SK-N-SH (cell line): ENCODE measurements at regions not wholly inside any gene's neighbourhood (a gene's known extent, or its start where the extent isn't known, plus 50 kb on each side); places are given as distances from the start of the nearest gene placed in this dataset.

Experiments
- CTCF ChIA-PET: fragments of 300-600, 350-600 bp; formaldehyde crosslinking; extraction: SDS; loops from one replicate; lab custom pipeline; 2021; lab: Yijun Ruan, JAX
- POLR2A ChIA-PET: fragments of 350-600 bp; sonication (Branson Sonifier 250); formaldehyde crosslinking; extraction: SDS; loops from one replicate; lab custom pipeline; 2020; ENCODE audit warnings: antibody characterized with exemption, inconsistent platforms; lab: Yijun Ruan, JAX
- DNase-seq: peaks from one replicate; pipeline ENCODE4 v3.0.0; 2012
- H2AFZ ChIP-seq: fragments of 200-600 bp; sonication (generic); 2 replicates; pipeline ENCODE4 v1.8.1; 2016; ENCODE audit warnings: antibody characterized with exemption, mild to moderate bottlenecking, low read depth
- H3F3A ChIP-seq: fragments of 200-600 bp; sonication (generic); replicated peaks from 2 replicates; pipeline ENCODE3; 2016; ENCODE audit warnings: antibody characterized with exemption, mild to moderate bottlenecking; ENCODE audit not compliant: insufficient read depth
- H3K27ac ChIP-seq, 2 experiments: fragments of 200-500 bp in 1 of 2; fragments of 200-600 bp in 1 of 2; sonication (Bioruptor generic) in 1 of 2; sonication (generic), shearing (Covaris generic) in 1 of 2; 2 replicates each; pipeline versions ENCODE4 v1.5.1 to v1.6.1; 2014 to 2016; ENCODE audit warnings: low read depth in 2 of 2, inconsistent platforms in 1 of 2, low read length in 1 of 2, mild to moderate bottlenecking in 1 of 2, mixed read lengths in 1 of 2
- H3K27me3 ChIP-seq: fragments of 200-600 bp; sonication (generic), shearing (Covaris generic); 2 replicates; pipeline ENCODE4 v1.6.1; 2016; ENCODE audit warnings: mixed run types; ENCODE audit not compliant: insufficient read depth
- H3K36me3 ChIP-seq, 2 experiments: fragments of 200-500 bp in 1 of 2; fragments of 200-600 bp in 1 of 2; sonication (Bioruptor generic) in 1 of 2; sonication (generic) in 1 of 2; replicated peaks in 1 of 2; 2 replicates each; pipeline versions ENCODE3 to v1.5.1; 2014 to 2016; ENCODE audit warnings: low read length in 1 of 2, mild to moderate bottlenecking in 1 of 2; ENCODE audit not compliant: insufficient read depth in 2 of 2, control insufficient read depth in 1 of 2
- H3K4me1 ChIP-seq, 2 experiments: fragments of 200-500 bp in 1 of 2; fragments of 200-600 bp in 1 of 2; sonication (Bioruptor generic) in 1 of 2; sonication (generic), shearing (Covaris generic) in 1 of 2; 2 replicates each; pipeline versions ENCODE4 v1.5.1 to v1.6.1; 2014 to 2016; ENCODE audit warnings: low read depth in 1 of 2, low read length in 1 of 2, mixed run types in 1 of 2; ENCODE audit not compliant: insufficient read depth in 2 of 2, control insufficient read depth in 1 of 2
- H3K4me2 ChIP-seq: fragments of 200-600 bp; sonication (generic), shearing (Covaris generic); 2 replicates; pipeline ENCODE4 v1.6.1; 2017; ENCODE audit warnings: mixed run types
- H3K4me3 ChIP-seq, 2 experiments: fragments of 200-500 bp in 1 of 2; fragments of 200-600 bp in 1 of 2; sonication (Bioruptor generic) in 1 of 2; sonication (generic), shearing (Covaris generic) in 1 of 2; 2 replicates each; pipeline versions ENCODE4 v1.5.1 to v1.8.1; 2014 to 2016; ENCODE audit warnings: low read depth in 2 of 2, inconsistent platforms in 1 of 2, low read length in 1 of 2, mild to moderate bottlenecking in 1 of 2, mixed read lengths in 1 of 2, moderate library complexity in 1 of 2
- H3K79me2 ChIP-seq: fragments of 200-600 bp; sonication (generic); 2 replicates; pipeline ENCODE4 v1.8.1; 2017; ENCODE audit warnings: mild to moderate bottlenecking; ENCODE audit not compliant: insufficient read depth
- H3K9ac ChIP-seq: fragments of 200-600 bp; sonication (generic); 2 replicates; pipeline ENCODE4 v1.6.1; 2017; ENCODE audit warnings: mixed run types
- H3K9me2 ChIP-seq: fragments of 200-600 bp; sonication (generic); 2 replicates; pipeline ENCODE4 v1.6.1; 2017; ENCODE audit warnings: mixed run types
- H3K9me3 ChIP-seq: fragments of 200-600 bp; sonication (generic); 2 replicates; pipeline ENCODE4 v1.6.1; 2017; ENCODE audit warnings: mixed run types, mild to moderate bottlenecking, moderate library complexity
- H4K20me1 ChIP-seq: fragments of 200-600 bp; sonication (generic); 2 replicates; pipeline ENCODE4 v1.6.1; 2017; ENCODE audit warnings: mild to moderate bottlenecking, mixed run types; ENCODE audit not compliant: insufficient read depth
- FOSL2 ChIP-seq: IDR thresholded peaks from 2 replicates; pipeline ENCODE4 v1.4.0; 2012; ENCODE audit warnings: low read depth, mild to moderate bottlenecking, moderate library complexity, borderline replicate concordance
- FOXJ3 ChIP-seq: sonication (generic); formaldehyde crosslinking; IDR thresholded peaks from 2 replicates; pipeline ENCODE4 v1.5.1; 2020; ENCODE audit warnings: mild to moderate bottlenecking, missing genetic modification reagents
- GABPA ChIP-seq: IDR thresholded peaks from 2 replicates; pipeline ENCODE4 v1.4.0; 2012; ENCODE audit warnings: low read depth, mild to moderate bottlenecking
- JUND ChIP-seq: IDR thresholded peaks from 2 replicates; pipeline ENCODE4 v1.4.0; 2012
- NFIC ChIP-seq: IDR thresholded peaks from 2 replicates; pipeline ENCODE4 v1.4.0; 2012; ENCODE audit warnings: borderline replicate concordance
- RAD21 ChIP-seq: IDR thresholded peaks from 2 replicates; pipeline ENCODE4 v1.6.1; 2012; ENCODE audit warnings: mild to moderate bottlenecking, low read length
- WGBS: methylation state at CpG from one replicate; pipeline ENCODE4 v1.1.6; 2017; ENCODE audit warnings: low lambda C conversion rate; 5-methylcytosine and 5-hydroxymethylcytosine counted together
- TF ChIP-seq, protein P1 (sequence below): IDR thresholded peaks from 2 replicates; pipeline ENCODE4 v1.4.0; 2012; ENCODE audit warnings: low read depth, borderline replicate concordance

DNA sequence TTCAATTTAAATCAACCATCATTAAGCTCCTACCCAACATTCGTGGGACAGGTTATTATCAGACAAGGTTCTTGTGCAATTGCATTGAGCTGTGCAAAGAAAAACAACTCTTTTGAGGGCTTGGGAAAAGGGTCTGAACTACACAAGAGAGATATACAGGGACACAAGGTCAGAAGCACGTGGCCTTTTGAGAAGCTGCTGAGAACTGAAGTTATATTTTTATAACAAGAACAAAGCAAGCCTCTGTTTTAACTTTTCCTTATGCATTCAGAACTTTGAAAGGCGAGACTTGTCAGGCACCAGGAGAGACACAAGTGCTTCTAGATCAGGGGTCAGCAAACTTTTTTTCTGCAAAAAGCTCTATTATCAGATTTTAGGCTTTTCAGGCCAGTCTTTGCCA is 274.8 kb upstream of the VCX start:
- CTCF ChIA-PET, result no interaction called here
- POLR2A ChIA-PET, result no interaction called here
- WGBS, result 4% methylated on average over 3 of the region's 3 CpGs

GRCh38 chrX:7552760-7553159 is 290.2 kb upstream of the VCX start:
- no peaks in the 10 kb centered on the region for H3K9me3 ChIP-seq
- H3K27me3 ChIP-seq, result no peaks in the 10 kb centered on the region
- WGBS, result 7% methylated on average over 2 of the region's 2 CpGs
- no peak overlapping the region for H3K27ac ChIP-seq
- no peaks in the 10 kb centered on the region for H3K9me2 ChIP-seq
- no peaks in the 10 kb centered on the region for H3F3A ChIP-seq
- no peaks in the 10 kb centered on the region for H3K4me1 ChIP-seq
- no peaks in the 10 kb centered on the region for H3K36me3 ChIP-seq
- H3K4me2 ChIP-seq, result no peak overlapping the region
- H2AFZ ChIP-seq, result no peak overlapping the region
- no peak for DNase-seq
- POLR2A ChIA-PET, result no interaction called here
- H3K4me3 ChIP-seq, result no peak overlapping the region
- CTCF ChIA-PET, result no interaction called here
- no peaks in the 10 kb centered on the region for H3K79me2 ChIP-seq
- H4K20me1 ChIP-seq, result no peaks in the 10 kb centered on the region
- TF ChIP-seq NFIC, result no peak
- peak; percentile 23; the same call in 1 of the 2 replicates for TF ChIP-seq RAD21
- TF ChIP-seq, all 33 proteins: peak for 1
- no peak overlapping the region for H3K9ac ChIP-seq

More for the DNA sequence above, 274.8 kb upstream of the VCX start:
- Histone ChIP-seq H4K20me1 (no peaks in the 10 kb centered on the region), H3K9ac (no peak overlapping the region), H3F3A (no peaks in the 10 kb centered on the region), H3K79me2 (no peaks in the 10 kb centered on the region), H3K9me3 (no peaks in the 10 kb centered on the region), H3K9me2 (no peaks in the 10 kb centered on the region), H3K27me3 (no peaks in the 10 kb centered on the region), H3K36me3 (no peaks in the 10 kb centered on the region), H3K4me1 (no peaks in the 10 kb centered on the region), H3K4me2 (no peak overlapping the region), H3K27ac (no peak overlapping the region), H2AFZ (no peak overlapping the region), H3K4me3 (no peak overlapping the region)
- DNase-seq, result no peak
- TF ChIP-seq, protein P1, sequence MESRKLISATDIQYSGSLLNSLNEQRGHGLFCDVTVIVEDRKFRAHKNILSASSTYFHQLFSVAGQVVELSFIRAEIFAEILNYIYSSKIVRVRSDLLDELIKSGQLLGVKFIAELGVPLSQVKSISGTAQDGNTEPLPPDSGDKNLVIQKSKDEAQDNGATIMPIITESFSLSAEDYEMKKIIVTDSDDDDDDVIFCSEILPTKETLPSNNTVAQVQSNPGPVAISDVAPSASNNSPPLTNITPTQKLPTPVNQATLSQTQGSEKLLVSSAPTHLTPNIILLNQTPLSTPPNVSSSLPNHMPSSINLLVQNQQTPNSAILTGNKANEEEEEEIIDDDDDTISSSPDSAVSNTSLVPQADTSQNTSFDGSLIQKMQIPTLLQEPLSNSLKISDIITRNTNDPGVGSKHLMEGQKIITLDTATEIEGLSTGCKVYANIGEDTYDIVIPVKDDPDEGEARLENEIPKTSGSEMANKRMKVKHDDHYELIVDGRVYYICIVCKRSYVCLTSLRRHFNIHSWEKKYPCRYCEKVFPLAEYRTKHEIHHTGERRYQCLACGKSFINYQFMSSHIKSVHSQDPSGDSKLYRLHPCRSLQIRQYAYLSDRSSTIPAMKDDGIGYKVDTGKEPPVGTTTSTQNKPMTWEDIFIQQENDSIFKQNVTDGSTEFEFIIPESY, result no peak
- TF ChIP-seq RAD21 (no peak), FOXJ3 (CRISPR knock-in tag) (no peak)

GRCh38 chrX:7546551-7547080 is 296.4 kb upstream of the VCX start:
- ChIA-PET POLR2A (no interaction called here), CTCF (no interaction called here)
- no peak overlapping the region for H3K27ac ChIP-seq
- H3F3A ChIP-seq, result no peaks in the 10 kb centered on the region
- DNase-seq, result no peak
- H3K9me3 ChIP-seq, result no peaks in the 10 kb centered on the region
- 42% methylated on average over 17 of the region's 17 CpGs for WGBS
- no peak overlapping the region for H2AFZ ChIP-seq
- H3K9me2 ChIP-seq, result no peaks in the 10 kb centered on the region
- H3K9ac ChIP-seq, result no peak overlapping the region
- no peaks in the 10 kb centered on the region for H4K20me1 ChIP-seq
- no peaks in the 10 kb centered on the region for H3K79me2 ChIP-seq
- H3K4me3 ChIP-seq, result no peak overlapping the region
- H3K4me1 ChIP-seq, result no peaks in the 10 kb centered on the region
- no peak overlapping the region for H3K4me2 ChIP-seq
- no peaks in the 10 kb centered on the region for H3K27me3 ChIP-seq
- no peak for TF ChIP-seq GABPA
- TF ChIP-seq JUND, result no peak
- TF ChIP-seq FOSL2, result no peak
- H3K36me3 ChIP-seq, result no peaks in the 10 kb centered on the region
